Activated B cell treated with CpG ODN at 0.5 μM for 24 hours (primary cell): ENCODE measurements at regions not wholly inside any gene's neighbourhood (a gene's known extent, or its start where the extent isn't known, plus 50 kb on each side); places are given as distances from the start of the nearest gene placed in this dataset.
"Not testable (repeated sequence)": the region's sequence is repeated elsewhere in the genome, so short reads cannot be mapped to it uniquely, and the experiment has no call there.

Experiments
- ATAC-seq: fragments of 200-7000 bp; cut with Tn5 transposase; one replicate; pipeline ENCODE4 v1.10.0; 2021; ENCODE audit warnings: low read depth, mild to moderate bottlenecking, moderate library complexity
- CTCF ChIA-PET: fragments of 350-600 bp; sonication (Branson Sonifier 250); formaldehyde crosslinking; loops from one replicate; lab custom pipeline; 2021; ENCODE audit warnings: antibody characterized with exemption; lab: Charles Lee
- POLR2A ChIA-PET: fragments of 350-600 bp; sonication (Branson Sonifier 250); formaldehyde crosslinking; loops from one replicate; lab custom pipeline; 2021; ENCODE audit warnings: antibody characterized with exemption; lab: Charles Lee
- DNase-seq: peaks from one replicate; pipeline ENCODE4 v3.0.0; 2022
- H3K27ac Mint-ChIP-seq: one replicate; pipeline ENCODE4 v1.8.0; 2020; ENCODE audit warnings: mixed read lengths
- H3K27me3 Mint-ChIP-seq: one replicate; pipeline ENCODE4 v1.8.0; 2021; ENCODE audit warnings: mixed read lengths
- H3K36me3 Mint-ChIP-seq: one replicate; pipeline ENCODE4 v1.8.0; 2021; ENCODE audit warnings: low read depth, mixed read lengths
- H3K4me1 Mint-ChIP-seq: one replicate; pipeline ENCODE4 v1.8.0; 2021; ENCODE audit warnings: mixed read lengths
- H3K4me3 Mint-ChIP-seq: one replicate; pipeline ENCODE4 v1.8.0; 2020; ENCODE audit warnings: mild to moderate bottlenecking, mixed read lengths
- H3K9me3 Mint-ChIP-seq: one replicate; pipeline ENCODE4 v1.8.0; 2020; ENCODE audit warnings: mixed read lengths
- CTCF ChIP-seq: fragments of 200-600 bp; IDR thresholded peaks from one replicate; pipeline ENCODE4 v1.8.0; 2022; ENCODE audit warnings: antibody characterized with exemption, mild to moderate bottlenecking
- intact Hi-C: fragments of 100-400 bp; cut with micrococcal nuclease; formaldehyde crosslinking; loops from one replicate; pipeline ENCODE4 v1.15.1; 2024

GRCh38 chr17:31627960-31628359 lies 231.1 kb downstream of the COPRS start:
- no peak overlapping the region for H3K27ac Mint-ChIP-seq
- H3K27me3 Mint-ChIP-seq, result peaks cover 19% of the 10 kb centered on the region

DNA sequence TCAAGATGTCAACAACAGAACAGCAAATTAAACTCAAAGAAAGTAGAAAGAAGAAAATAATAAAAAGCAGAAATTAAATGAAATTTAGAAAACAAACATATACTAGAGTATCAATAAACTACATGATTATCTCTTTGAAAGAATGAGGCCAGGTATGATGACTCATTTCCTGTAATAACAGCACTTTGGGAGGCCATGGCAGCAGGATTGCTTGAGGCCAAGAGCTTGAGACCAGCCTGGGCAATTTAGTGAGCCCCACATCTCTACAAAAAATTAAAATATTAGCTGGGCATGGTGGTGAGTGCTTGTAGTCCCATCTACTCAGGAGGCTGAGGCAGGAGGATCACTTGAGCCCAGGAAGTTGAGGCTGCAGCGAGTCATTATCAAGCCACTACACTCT lies 232.5 kb downstream of the RAB11FIP4 start:
- CTCF ChIA-PET, result no interaction called here
- no peak for DNase-seq
- no peaks in the 10 kb centered on the region for H3K4me1 Mint-ChIP-seq
- H3K36me3 Mint-ChIP-seq, result no peaks in the 10 kb centered on the region
- H3K27ac Mint-ChIP-seq, result no peak overlapping the region
- intact Hi-C loops, result no loop called here
- no peak for ATAC-seq
- H3K27me3 Mint-ChIP-seq, result peaks cover 10% of the 10 kb centered on the region
- no peak overlapping the region for H3K4me3 Mint-ChIP-seq
- TF ChIP-seq CTCF, result no peak
- peaks cover 8% of the 10 kb centered on the region for H3K9me3 Mint-ChIP-seq
- POLR2A ChIA-PET, result interaction anchor here (0.6 kb wide), 1 partner anchor 266 kb away, joined by 10 read pairs; no protein-coding TSS in a partner anchor

More at GRCh38 chr17:31627960-31628359, 231.1 kb downstream of the COPRS start:
- no peak for TF ChIP-seq CTCF
- H3K36me3 Mint-ChIP-seq, result no peaks in the 10 kb centered on the region
- intact Hi-C loops, result no loop called here
- POLR2A ChIA-PET, result no interaction called here
- peaks cover 6% of the 10 kb centered on the region for H3K9me3 Mint-ChIP-seq
- no peak for DNase-seq
- no peaks in the 10 kb centered on the region for H3K4me1 Mint-ChIP-seq
- no peak overlapping the region for H3K4me3 Mint-ChIP-seq
- ATAC-seq, result no peak
- CTCF ChIA-PET, result no interaction called here

GRCh38 chr17:31622500-31622899 lies 231.0 kb downstream of the RAB11FIP4 start:
- ChIA-PET POLR2A (no interaction called here), CTCF (no interaction called here)
- no peak overlapping the region for H3K4me3 Mint-ChIP-seq
- no peaks in the 10 kb centered on the region for H3K4me1 Mint-ChIP-seq
- no peak for DNase-seq
- no peak for TF ChIP-seq CTCF
- intact Hi-C loops, result no loop called here
- no peak overlapping the region for H3K27ac Mint-ChIP-seq
- peaks cover 6% of the 10 kb centered on the region for H3K27me3 Mint-ChIP-seq
- peaks cover 8% of the 10 kb centered on the region for H3K9me3 Mint-ChIP-seq
- no peak for ATAC-seq
- no peaks in the 10 kb centered on the region for H3K36me3 Mint-ChIP-seq

- intact Hi-C loops, result no loop called here
- Mint-ChIP-seq H3K4me3 (no peak overlapping the region), H3K27ac (no peak overlapping the region), H3K36me3 (no peaks in the 10 kb centered on the region), H3K9me3 (peaks cover 8% of the 10 kb centered on the region), H3K27me3 (peaks cover 6% of the 10 kb centered on the region), H3K4me1 (no peaks in the 10 kb centered on the region)
- TF ChIP-seq CTCF, result no peak
- no peak for DNase-seq
- POLR2A ChIA-PET, result no interaction called here
- CTCF ChIA-PET, result no interaction called here
- no peak for ATAC-seq
These were observed 230.1 kb downstream of the RAB11FIP4 start for GRCh38 chr17:31621566-31621965.

DNA sequence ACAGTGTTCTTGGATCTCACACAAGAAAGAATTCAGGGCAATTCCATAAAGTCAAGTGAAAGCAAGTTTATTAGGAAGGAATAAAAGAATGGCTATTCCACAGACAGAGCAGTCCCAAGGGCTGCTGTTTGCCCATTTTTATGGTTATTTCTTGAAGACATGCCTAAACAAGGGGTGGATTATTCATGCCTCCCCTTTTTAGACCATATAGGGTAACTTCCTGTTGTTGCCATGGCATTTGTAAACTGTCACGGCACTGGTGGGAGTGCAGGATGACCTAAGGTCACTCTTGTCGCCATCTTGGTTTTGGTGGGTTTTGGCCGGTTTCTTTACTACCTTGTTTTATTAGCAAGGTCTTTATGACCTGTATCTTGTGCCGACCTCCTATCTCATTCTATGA lies 219.6 kb downstream of the RAB11FIP4 start:
- POLR2A ChIA-PET, H3K36me3 Mint-ChIP-seq, H3K4me1 Mint-ChIP-seq, H3K4me3 Mint-ChIP-seq, H3K9me3 Mint-ChIP-seq, H3K27me3 Mint-ChIP-seq, DNase-seq, H3K27ac Mint-ChIP-seq, ATAC-seq, intact Hi-C loops, CTCF ChIA-PET: not testable (repeated sequence)
